ENCODE measurements at regions not wholly inside any gene's neighbourhood (a gene's known extent, or its start where the extent isn't known, plus 50 kb on each side); places are given as distances from the start of the nearest gene placed in this dataset.

GRCh38 chr20:50301165-50301564 lies 110.5 kb downstream of the CEBPB start:
- H3K4me3 ChIP-seq (ENCODE audit: low read depth, low read length), result no peak overlapping the region
- no peak for TF ChIP-seq CTCF (conservative IDR thresholded peaks at IDR 0.05; ENCODE audit: low read depth, low read length)
- no peak for DNase-seq (ENCODE audit: low read depth)

DNA sequence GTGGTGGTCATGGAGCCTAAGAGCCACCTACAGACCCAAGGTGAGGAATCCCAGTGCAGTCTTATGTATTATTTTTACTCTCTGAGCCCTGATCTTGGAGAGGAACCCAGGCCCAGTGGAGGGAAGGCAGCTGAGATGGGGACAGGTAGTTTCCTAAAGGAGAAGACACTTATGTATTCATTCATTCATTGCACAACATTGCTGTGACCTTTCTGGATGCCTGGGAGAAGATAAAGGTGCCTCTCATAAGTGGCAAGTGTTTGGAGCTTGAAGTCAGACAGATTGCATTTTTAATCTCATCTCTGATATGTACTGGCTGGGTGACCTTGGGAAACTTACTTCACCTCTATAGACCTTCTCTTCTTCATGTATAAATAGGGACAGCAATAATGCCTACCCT lies 111.1 kb downstream of the CEBPB start:
- DNase-seq (ENCODE audit: low read depth), result no peak

DNA sequence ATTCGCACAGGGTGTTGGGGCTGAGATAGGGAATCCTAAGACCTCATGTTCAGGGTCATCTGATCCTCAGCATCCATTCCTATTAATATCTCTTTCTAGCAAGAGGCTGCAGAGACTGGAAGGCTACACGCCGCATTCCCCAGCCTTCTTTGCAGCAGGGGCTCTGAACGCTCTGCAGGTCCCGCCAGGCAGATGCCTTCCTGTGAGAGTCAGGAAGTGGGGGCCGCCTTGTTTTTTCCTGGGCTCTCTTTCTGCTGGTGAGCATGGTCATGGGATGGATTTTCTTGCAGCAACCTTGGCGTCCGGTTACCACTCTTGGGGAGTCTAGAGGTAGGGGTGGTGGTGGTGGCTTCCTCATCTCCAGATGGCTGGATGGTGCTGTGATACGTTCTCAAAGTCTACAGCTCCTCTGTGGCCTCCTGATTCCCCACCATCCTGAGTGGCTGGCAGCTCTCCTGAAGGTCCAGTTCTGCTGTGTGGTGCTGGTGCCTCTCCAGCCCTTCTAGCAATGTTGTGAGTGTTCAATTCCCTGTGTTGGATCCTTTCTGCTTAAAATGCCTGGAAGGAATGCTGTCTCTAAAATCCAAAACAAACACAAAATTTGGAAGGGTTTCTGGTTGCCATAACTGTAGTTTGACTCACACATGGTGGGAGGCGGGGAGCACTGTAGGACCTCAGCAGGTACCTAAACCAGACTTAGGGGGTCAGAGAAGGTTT lies 111.9 kb downstream of the CEBPB start:
- TF ChIP-seq CTCF (conservative IDR thresholded peaks at IDR 0.05; ENCODE audit: low read depth, low read length), result no peak
- DNase-seq (ENCODE audit: low read depth), result no peak
- no peak overlapping the region for H3K4me3 ChIP-seq (ENCODE audit: low read depth, low read length)

More for the DNA sequence above, 111.1 kb downstream of the CEBPB start:
- TF ChIP-seq CTCF (conservative IDR thresholded peaks at IDR 0.05; ENCODE audit: low read depth, low read length), result no peak
- no peak overlapping the region for H3K4me3 ChIP-seq (ENCODE audit: low read depth, low read length)

DNA sequence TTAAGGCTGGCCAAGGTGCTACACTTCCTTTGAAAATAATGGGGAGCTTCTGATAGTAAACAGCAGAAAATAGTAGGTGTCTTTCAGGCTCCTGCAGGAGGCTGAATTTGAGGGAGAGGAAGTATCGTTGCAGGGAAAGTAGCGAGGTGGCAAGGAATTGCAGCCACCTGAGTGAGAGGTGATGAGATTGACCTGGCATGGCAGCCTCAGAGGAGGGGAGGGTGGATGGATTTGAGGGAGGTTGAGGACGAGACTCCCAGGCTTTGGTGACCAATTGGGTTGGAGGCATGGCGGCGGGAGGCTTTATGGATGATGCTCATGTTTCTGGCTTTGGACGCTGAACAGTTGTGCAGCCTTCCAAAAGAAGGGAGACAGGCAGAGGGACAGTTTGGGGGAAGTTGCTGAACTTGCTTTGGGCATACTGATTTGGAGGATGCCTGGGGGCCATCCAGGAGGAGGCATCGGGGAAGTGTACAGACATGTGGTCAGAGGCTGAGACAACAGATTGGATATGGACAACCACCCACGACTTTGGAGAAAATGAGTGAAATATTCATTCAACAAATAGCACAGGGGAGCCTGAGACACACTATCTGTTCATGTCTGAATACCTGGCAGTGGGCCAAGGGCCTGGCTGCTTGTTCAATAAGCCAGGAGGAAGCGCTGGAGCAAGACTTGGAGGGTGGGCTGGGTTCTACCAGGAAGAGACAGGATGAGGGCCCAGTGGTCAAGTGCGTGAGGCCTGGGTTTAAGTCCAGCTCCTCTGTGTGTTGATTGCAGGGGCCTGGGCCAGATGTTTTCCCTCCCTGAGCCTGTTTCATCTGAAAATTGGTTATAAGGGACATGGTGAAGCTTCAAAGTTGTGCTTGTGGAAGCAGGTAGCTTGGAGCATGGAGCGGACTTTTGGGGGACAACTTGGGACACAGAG lies 113.2 kb downstream of the CEBPB start:
- no peak for DNase-seq (ENCODE audit: low read depth)
- no peak for TF ChIP-seq CTCF (conservative IDR thresholded peaks at IDR 0.05; ENCODE audit: low read depth, low read length)
- no peak overlapping the region for H3K4me3 ChIP-seq (ENCODE audit: low read depth, low read length)

DNA sequence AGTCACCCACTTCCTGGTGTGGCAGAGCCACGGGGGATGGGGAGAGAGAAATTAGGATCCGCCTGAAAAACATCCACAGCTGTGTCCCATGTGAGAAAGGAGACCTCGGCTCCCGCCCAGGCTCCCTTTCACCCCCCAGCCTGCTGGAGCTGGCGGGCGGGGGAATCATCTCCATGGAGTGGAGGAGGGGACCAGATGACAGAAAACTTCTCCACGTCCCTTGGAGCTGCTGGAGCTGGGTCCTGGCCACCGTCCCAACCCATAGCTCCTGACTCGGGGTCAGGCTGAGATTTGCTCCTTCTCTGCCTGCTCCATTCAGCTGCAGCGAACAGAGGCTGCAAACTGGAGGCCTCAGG lies 113.8 kb downstream of the CEBPB start:
- TF ChIP-seq CTCF (conservative IDR thresholded peaks at IDR 0.05; ENCODE audit: low read depth, low read length), result no peak
- no peak for DNase-seq (ENCODE audit: low read depth)
- no peak overlapping the region for H3K4me3 ChIP-seq (ENCODE audit: low read depth, low read length)

DNA sequence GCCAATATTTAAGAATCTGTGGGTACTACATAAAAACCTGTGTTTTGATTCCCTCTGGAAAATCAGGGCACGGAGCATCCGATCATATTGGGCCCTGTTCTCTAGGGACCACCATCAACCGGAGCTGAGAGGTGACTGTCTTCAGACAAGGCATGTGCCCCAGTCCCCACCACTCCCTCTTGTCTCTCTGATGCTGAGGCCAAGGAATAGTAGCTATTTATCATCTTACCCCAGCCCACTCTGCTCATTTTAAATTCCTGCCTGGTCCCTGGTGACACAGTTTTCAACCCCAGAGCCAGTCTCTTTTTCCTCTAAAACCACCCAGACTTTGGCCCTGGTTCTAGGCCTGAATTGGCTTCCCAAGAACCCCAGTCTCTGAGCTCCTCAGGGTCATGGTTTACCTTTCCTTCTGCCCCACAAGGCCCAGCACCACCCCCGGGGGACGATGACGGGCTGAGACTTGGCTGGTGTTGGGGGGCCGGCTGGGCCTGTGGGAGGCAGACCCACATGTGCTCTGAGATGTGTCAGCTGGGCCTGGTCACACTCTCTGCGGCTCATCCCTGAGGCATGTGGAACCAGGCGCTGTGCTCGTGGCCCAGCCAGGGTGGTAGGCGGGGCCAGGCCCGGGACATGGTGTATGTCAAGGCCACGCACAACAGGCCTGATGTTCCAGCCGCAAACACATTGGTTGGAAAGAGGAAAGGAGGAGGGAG lies 114.4 kb downstream of the CEBPB start:
- no peak for DNase-seq (ENCODE audit: low read depth)
- TF ChIP-seq CTCF (conservative IDR thresholded peaks at IDR 0.05; ENCODE audit: low read depth, low read length), result no peak
- H3K4me3 ChIP-seq (ENCODE audit: low read depth, low read length), result no peak overlapping the region
